ENCODE measurements at regions not wholly inside any gene's neighbourhood (a gene's known extent, or its start where the extent isn't known, plus 50 kb on each side); places are given as distances from the start of the nearest gene placed in this dataset.
A peak's percentile ranks its signal among the peaks of the same experiment; 100 is the strongest.

- Mint-ChIP-seq H3K4me3 (no peak overlapping the region), H3K27ac (no peak overlapping the region), H3K27me3 (ENCODE audit: insufficient read depth) (peaks cover 3% of the 10 kb centered on the region), H3K4me1 (peaks cover 18% of the 10 kb centered on the region), H3K36me3 (ENCODE audit: low read depth) (no peaks in the 10 kb centered on the region), H3K9me3 (no peaks in the 10 kb centered on the region)
- Histone ChIP-seq H3K27me3 (ENCODE audit: control insufficient read depth, insufficient read depth, low read length, poor library complexity, severe bottlenecking) (no peaks in the 10 kb centered on the region), H3K9me3 (ENCODE audit: control insufficient read depth, low read length) (peaks cover 5% of the 10 kb centered on the region), H3K4me3 (ENCODE audit: low read length) (peak overlapping the region; percentile 27), H3K4me1 (ENCODE audit: control insufficient read depth, insufficient read depth, low read length) (peaks cover 11% of the 10 kb centered on the region), H3K9ac (ENCODE audit: extremely low read depth, low read length, poor library complexity, severe bottlenecking) (no peak overlapping the region), H3K27ac (ENCODE audit: low read depth, low read length) (no peak overlapping the region), H3K36me3 (ENCODE audit: control insufficient read depth, insufficient read depth, low read length) (no peaks in the 10 kb centered on the region)
- DNase-seq = no peak
- no peak for TF ChIP-seq CTCF (conservative IDR thresholded peaks at IDR 0.05)
Observed at GRCh38 chr2:159867567-159868361, 69.8 kb upstream of the CD302 start.

GRCh38 chr2:159863526-159864160 lies 65.6 kb upstream of the CD302 start:
- DNase-seq = no peak
- Histone ChIP-seq H3K27me3 (ENCODE audit: control insufficient read depth, insufficient read depth, low read length, poor library complexity, severe bottlenecking) (peaks cover 9% of the 10 kb centered on the region), H3K9ac (ENCODE audit: extremely low read depth, low read length, poor library complexity, severe bottlenecking) (no peak overlapping the region), H3K27ac (ENCODE audit: low read depth, low read length) (no peak overlapping the region), H3K9me3 (ENCODE audit: control insufficient read depth, low read length) (peaks cover 5% of the 10 kb centered on the region), H3K36me3 (ENCODE audit: control insufficient read depth, insufficient read depth, low read length) (no peaks in the 10 kb centered on the region), H3K4me1 (ENCODE audit: control insufficient read depth, insufficient read depth, low read length) (peaks cover 11% of the 10 kb centered on the region), H3K4me3 (ENCODE audit: low read length) (no peak overlapping the region)
- Mint-ChIP-seq H3K4me1 (peaks cover 18% of the 10 kb centered on the region), H3K36me3 (ENCODE audit: low read depth) (no peaks in the 10 kb centered on the region), H3K4me3 (no peak overlapping the region), H3K9me3 (no peaks in the 10 kb centered on the region), H3K27me3 (ENCODE audit: insufficient read depth) (peaks cover 3% of the 10 kb centered on the region), H3K27ac (no peak overlapping the region)
- 50% methylated on average over 2 of the region's 2 CpGs; no CpG with 5 or more reads in 1 of the 2 experiments for WGBS, 2 experiments (ENCODE audit: insufficient coverage in 1 of 2, insufficient read length in 1 of 2)
- TF ChIP-seq CTCF (conservative IDR thresholded peaks at IDR 0.05) = no peak

GRCh38 chr2:159860581-159861310 lies 62.7 kb upstream of the CD302 start:
- Mint-ChIP-seq H3K9me3 (no peaks in the 10 kb centered on the region), H3K36me3 (ENCODE audit: low read depth) (no peaks in the 10 kb centered on the region), H3K27ac (no peak overlapping the region), H3K4me3 (no peak overlapping the region), H3K4me1 (peaks cover 3% of the 10 kb centered on the region), H3K27me3 (ENCODE audit: insufficient read depth) (peaks cover 2% of the 10 kb centered on the region)
- H3K27me3 ChIP-seq (ENCODE audit: control insufficient read depth, insufficient read depth, low read length, poor library complexity, severe bottlenecking) = peaks cover 9% of the 10 kb centered on the region
- no peak overlapping the region for H3K9ac ChIP-seq (ENCODE audit: extremely low read depth, low read length, poor library complexity, severe bottlenecking)
- H3K4me1 ChIP-seq (ENCODE audit: control insufficient read depth, insufficient read depth, low read length) = no peaks in the 10 kb centered on the region
- TF ChIP-seq CTCF (conservative IDR thresholded peaks at IDR 0.05) = no peak
- no peaks in the 10 kb centered on the region for H3K36me3 ChIP-seq (ENCODE audit: control insufficient read depth, insufficient read depth, low read length)
- peaks cover 5% of the 10 kb centered on the region for H3K9me3 ChIP-seq (ENCODE audit: control insufficient read depth, low read length)
- H3K27ac ChIP-seq (ENCODE audit: low read depth, low read length) = no peak overlapping the region
- DNase-seq = no peak
- WGBS, 2 experiments (ENCODE audit: insufficient coverage in 1 of 2, insufficient read length in 1 of 2) = 85% methylated on average over 3 of the region's 4 CpGs; no CpG with 5 or more reads in 1 of the 2 experiments
- no peak overlapping the region for H3K4me3 ChIP-seq (ENCODE audit: low read length)
